ENCODE measurements at regions not wholly inside any gene's neighbourhood (a gene's known extent, or its start where the extent isn't known, plus 50 kb on each side); places are given as distances from the start of the nearest gene placed in this dataset.
A peak's percentile ranks its signal among the peaks of the same experiment; 100 is the strongest.

- DNase-seq (no peak), FAIRE-seq (no peak)
- Histone ChIP-seq H3K9me3 (ENCODE audit: control insufficient read depth in 2 of 2, insufficient read depth in 1 of 2, low read depth in 1 of 2, low read length in 1 of 2) (no peaks in the 10 kb centered on the region), H3K27ac (ENCODE audit: low read depth in 1 of 3, low read length in 2 of 3) (no peak overlapping the region), H3K27me3 (ENCODE audit: control insufficient read depth in 3 of 3, insufficient read depth in 3 of 3, low read length in 3 of 3) (peaks cover 0 to 2% (median 0%) of the 10 kb centered on the region in 3 donors), H3K4me1 (ENCODE audit: control insufficient read depth in 3 of 3, insufficient read depth in 2 of 3, low read depth in 1 of 3, low read length in 2 of 3) (no peaks in the 10 kb centered on the region), H3K4me3 (ENCODE audit: low read depth in 1 of 3, low read length in 3 of 3) (no peak overlapping the region), H3K36me3 (ENCODE audit: control insufficient read depth in 3 of 3, insufficient read depth in 2 of 3, low read depth in 1 of 3, low read length in 3 of 3) (no peaks in the 10 kb centered on the region)
- 42 to 54% (median 45%) methylated on average over 2 of the region's 2 CpGs for WGBS, 3 donors
Measured at GRCh38 chr4:122012735-122013134, 60.9 kb upstream of the TRPC3 start.

GRCh38 chr4:122010610-122011009 is 58.8 kb upstream of the TRPC3 start:
- FAIRE-seq (no peak), DNase-seq (no peak)
- Histone ChIP-seq H3K27me3 (ENCODE audit: control insufficient read depth in 3 of 3, insufficient read depth in 3 of 3, low read length in 3 of 3) (no peaks in the 10 kb centered on the region), H3K36me3 (ENCODE audit: control insufficient read depth in 3 of 3, insufficient read depth in 2 of 3, low read depth in 1 of 3, low read length in 3 of 3) (no peaks in the 10 kb centered on the region), H3K4me3 (ENCODE audit: low read depth in 1 of 3, low read length in 3 of 3) (no peak overlapping the region), H3K4me1 (ENCODE audit: control insufficient read depth in 3 of 3, insufficient read depth in 2 of 3, low read depth in 1 of 3, low read length in 2 of 3) (no peaks in the 10 kb centered on the region), H3K27ac (ENCODE audit: low read depth in 1 of 3, low read length in 2 of 3) (no peak overlapping the region), H3K9me3 (ENCODE audit: control insufficient read depth in 2 of 2, insufficient read depth in 1 of 2, low read depth in 1 of 2, low read length in 1 of 2) (no peaks in the 10 kb centered on the region)
- WGBS, 3 donors, result 60 to 65% (median 64%) methylated on average over 3 of the region's 3 CpGs

- no peaks in the 10 kb centered on the region for H3K9me3 ChIP-seq (ENCODE audit: control insufficient read depth in 2 of 2, insufficient read depth in 1 of 2, low read depth in 1 of 2, low read length in 1 of 2)
- no peaks in the 10 kb centered on the region for H3K36me3 ChIP-seq (ENCODE audit: control insufficient read depth in 3 of 3, insufficient read depth in 2 of 3, low read depth in 1 of 3, low read length in 3 of 3)
- H3K4me1 ChIP-seq (ENCODE audit: control insufficient read depth in 3 of 3, insufficient read depth in 2 of 3, low read depth in 1 of 3, low read length in 2 of 3), result no peaks in the 10 kb centered on the region
- H3K27me3 ChIP-seq (ENCODE audit: control insufficient read depth in 3 of 3, insufficient read depth in 3 of 3, low read length in 3 of 3), result no peaks in the 10 kb centered on the region
- DNase-seq (no peak), FAIRE-seq (no peak)
- H3K4me3 ChIP-seq (ENCODE audit: low read depth in 1 of 3, low read length in 3 of 3), result no peak overlapping the region
- no peak overlapping the region for H3K27ac ChIP-seq (ENCODE audit: low read depth in 1 of 3, low read length in 2 of 3)
- 25 to 47% (median 28%) methylated on average over 2 of the region's 2 CpGs for WGBS, 3 donors
Measured at GRCh38 chr4:122009524-122009923, 57.7 kb upstream of the TRPC3 start.

- H3K4me3 ChIP-seq (ENCODE audit: low read depth in 1 of 3, low read length in 3 of 3), result no peak overlapping the region
- H3K27me3 ChIP-seq (ENCODE audit: control insufficient read depth in 3 of 3, insufficient read depth in 3 of 3, low read length in 3 of 3), result no peaks in the 10 kb centered on the region
- 33 to 46% (median 39%) methylated on average over 1 of the region's 1 CpG for WGBS, 3 donors
- no peak for DNase-seq
- no peak overlapping the region for H3K27ac ChIP-seq (ENCODE audit: low read depth in 1 of 3, low read length in 2 of 3)
- no peak for FAIRE-seq
- H3K4me1 ChIP-seq (ENCODE audit: control insufficient read depth in 3 of 3, insufficient read depth in 2 of 3, low read depth in 1 of 3, low read length in 2 of 3), result no peaks in the 10 kb centered on the region
- H3K36me3 ChIP-seq (ENCODE audit: control insufficient read depth in 3 of 3, insufficient read depth in 2 of 3, low read depth in 1 of 3, low read length in 3 of 3), result no peaks in the 10 kb centered on the region
- no peaks in the 10 kb centered on the region for H3K9me3 ChIP-seq (ENCODE audit: control insufficient read depth in 2 of 2, insufficient read depth in 1 of 2, low read depth in 1 of 2, low read length in 1 of 2)
Measured at GRCh38 chr4:122007016-122007415, 55.2 kb upstream of the TRPC3 start.

GRCh38 chr4:122005064-122005755 is 53.4 kb upstream of the TRPC3 start:
- Histone ChIP-seq H3K27me3 (ENCODE audit: control insufficient read depth in 3 of 3, insufficient read depth in 3 of 3, low read length in 3 of 3) (no peaks in the 10 kb centered on the region), H3K9me3 (ENCODE audit: control insufficient read depth in 2 of 2, insufficient read depth in 1 of 2, low read depth in 1 of 2, low read length in 1 of 2) (no peaks in the 10 kb centered on the region), H3K4me3 (ENCODE audit: low read depth in 1 of 3, low read length in 3 of 3) (no peak overlapping the region), H3K27ac (ENCODE audit: low read depth in 1 of 3, low read length in 2 of 3) (no peak overlapping the region), H3K36me3 (ENCODE audit: control insufficient read depth in 3 of 3, insufficient read depth in 2 of 3, low read depth in 1 of 3, low read length in 3 of 3) (no peaks in the 10 kb centered on the region), H3K4me1 (ENCODE audit: control insufficient read depth in 3 of 3, insufficient read depth in 2 of 3, low read depth in 1 of 3, low read length in 2 of 3) (no peaks in the 10 kb centered on the region)
- DNase-seq, result no peak
- WGBS, 3 donors, result 78 to 90% (median 84%) methylated on average over 8 of the region's 8 CpGs
- FAIRE-seq, result no peak

GRCh38 chr4:122003335-122003734 is 51.5 kb upstream of the TRPC3 start:
- Histone ChIP-seq H3K36me3 (ENCODE audit: control insufficient read depth in 3 of 3, insufficient read depth in 2 of 3, low read depth in 1 of 3, low read length in 3 of 3) (no peaks in the 10 kb centered on the region), H3K27ac (ENCODE audit: low read depth in 1 of 3, low read length in 2 of 3) (no peak overlapping the region), H3K9me3 (ENCODE audit: control insufficient read depth in 2 of 2, insufficient read depth in 1 of 2, low read depth in 1 of 2, low read length in 1 of 2) (no peaks in the 10 kb centered on the region), H3K27me3 (ENCODE audit: control insufficient read depth in 3 of 3, insufficient read depth in 3 of 3, low read length in 3 of 3) (no peaks in the 10 kb centered on the region), H3K4me3 (ENCODE audit: low read depth in 1 of 3, low read length in 3 of 3) (no peak overlapping the region), H3K4me1 (ENCODE audit: control insufficient read depth in 3 of 3, insufficient read depth in 2 of 3, low read depth in 1 of 3, low read length in 2 of 3) (no peaks in the 10 kb centered on the region)
- DNase-seq, result peak; percentile 16 to 45
- 76 to 87% (median 83%) methylated on average over 7 of the region's 7 CpGs for WGBS, 3 donors
- FAIRE-seq, result no peak
